ENCODE measurements at regions not wholly inside any gene's neighbourhood (a gene's known extent, or its start where the extent isn't known, plus 50 kb on each side); places are given as distances from the start of the nearest gene placed in this dataset.

DNA sequence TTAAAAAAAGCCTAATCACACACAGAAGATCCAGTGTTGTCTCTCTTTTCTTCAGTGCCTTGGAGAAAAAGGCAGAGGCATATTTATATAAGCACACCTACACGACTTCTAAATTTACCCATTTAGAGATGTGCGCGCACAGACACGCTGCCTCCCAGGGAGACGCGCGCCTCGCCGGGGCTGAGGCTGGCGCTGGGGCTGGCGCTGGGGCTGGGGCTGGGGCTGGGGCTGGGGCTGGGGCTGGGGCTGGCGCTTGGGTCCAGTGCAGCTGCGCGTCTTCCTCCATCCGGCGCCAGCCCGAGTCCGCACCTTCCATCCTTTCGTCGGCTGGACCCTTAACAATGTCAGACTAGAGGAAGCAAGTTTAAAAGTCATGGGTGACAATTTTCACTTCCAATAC is 118.4 kb upstream of the ARID2 start:
- DNase-seq (ENCODE audit: low spot score in 2 of 2), result no peak
- H3K4me1 ChIP-seq, result peaks cover 0 to 12% (median 0%) of the 10 kb centered on the region in 4 donors
- H3K27me3 ChIP-seq, result peaks cover 0 to 4% of the 10 kb centered on the region in 2 donors
- TF ChIP-seq POLR2A (IDR thresholded peaks at IDR 0.05), result no peak
- TF ChIP-seq, protein P1, sequence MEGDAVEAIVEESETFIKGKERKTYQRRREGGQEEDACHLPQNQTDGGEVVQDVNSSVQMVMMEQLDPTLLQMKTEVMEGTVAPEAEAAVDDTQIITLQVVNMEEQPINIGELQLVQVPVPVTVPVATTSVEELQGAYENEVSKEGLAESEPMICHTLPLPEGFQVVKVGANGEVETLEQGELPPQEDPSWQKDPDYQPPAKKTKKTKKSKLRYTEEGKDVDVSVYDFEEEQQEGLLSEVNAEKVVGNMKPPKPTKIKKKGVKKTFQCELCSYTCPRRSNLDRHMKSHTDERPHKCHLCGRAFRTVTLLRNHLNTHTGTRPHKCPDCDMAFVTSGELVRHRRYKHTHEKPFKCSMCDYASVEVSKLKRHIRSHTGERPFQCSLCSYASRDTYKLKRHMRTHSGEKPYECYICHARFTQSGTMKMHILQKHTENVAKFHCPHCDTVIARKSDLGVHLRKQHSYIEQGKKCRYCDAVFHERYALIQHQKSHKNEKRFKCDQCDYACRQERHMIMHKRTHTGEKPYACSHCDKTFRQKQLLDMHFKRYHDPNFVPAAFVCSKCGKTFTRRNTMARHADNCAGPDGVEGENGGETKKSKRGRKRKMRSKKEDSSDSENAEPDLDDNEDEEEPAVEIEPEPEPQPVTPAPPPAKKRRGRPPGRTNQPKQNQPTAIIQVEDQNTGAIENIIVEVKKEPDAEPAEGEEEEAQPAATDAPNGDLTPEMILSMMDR (IDR thresholded peaks at IDR 0.05), result no peak
- TF ChIP-seq EP300 (IDR thresholded peaks at IDR 0.05), result no peak
- no peak overlapping the region for H3K27ac ChIP-seq
- H3K36me3 ChIP-seq, result no peaks in the 10 kb centered on the region
- whole genome bisulfite sequencing, 2 donors, result 16 to 29% methylated on average over 17 to 18 of the region's 20 CpGs
- no peak overlapping the region for H3K4me3 ChIP-seq
- peaks cover 0 to 1% (median 0%) of the 10 kb centered on the region in 4 donors for H3K9me3 ChIP-seq

- TF ChIP-seq EP300 (IDR thresholded peaks at IDR 0.05), result no peak
- DNase-seq (ENCODE audit: low spot score in 2 of 2), result no peak
- Histone ChIP-seq H3K27me3 (peaks cover 0 to 4% of the 10 kb centered on the region in 2 donors), H3K4me1 (peaks cover 0 to 12% (median 0%) of the 10 kb centered on the region in 4 donors), H3K4me3 (no peak overlapping the region), H3K36me3 (no peaks in the 10 kb centered on the region), H3K27ac (no peak overlapping the region), H3K9me3 (no peaks in the 10 kb centered on the region)
- 72 to 80% methylated on average over 5 of the region's 5 CpGs for WGBS, 2 donors
These were observed 118.0 kb upstream of the ARID2 start for GRCh38 chr12:45611495-45611894.

- DNase-seq (ENCODE audit: low spot score in 2 of 2), result no peak
- TF ChIP-seq POLR2A (IDR thresholded peaks at IDR 0.05) (no peak), EP300 (IDR thresholded peaks at IDR 0.05) (no peak)
- TF ChIP-seq, protein P1 (IDR thresholded peaks at IDR 0.05), result no peak
- 93 to 94% methylated on average over 7 of the region's 7 CpGs for WGBS, 2 donors
These were observed 117.3 kb upstream of the ARID2 start for GRCh38 chr12:45612044-45612794.

DNA sequence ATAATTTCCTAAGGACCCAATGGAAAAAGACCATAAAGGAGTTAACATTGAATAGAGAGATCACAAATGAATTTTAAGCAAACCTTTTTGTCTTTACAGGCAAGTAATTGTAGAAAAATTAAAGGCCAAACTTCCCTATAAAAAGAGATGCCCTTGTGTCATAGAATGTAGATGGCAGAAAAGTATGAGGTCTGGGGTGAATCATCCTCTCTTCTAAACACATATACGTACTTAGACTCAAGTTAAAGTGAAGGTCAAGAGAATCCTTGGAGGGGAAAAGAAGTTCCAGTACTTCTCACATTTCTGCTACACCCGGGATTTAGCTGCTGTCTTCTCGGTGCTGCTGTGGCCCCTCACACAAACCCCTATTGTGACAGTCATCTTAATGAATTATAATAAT is 116.2 kb upstream of the ARID2 start:
- no peak for DNase-seq (ENCODE audit: low spot score in 2 of 2)
- 52 to 56% methylated on average over 3 of the region's 3 CpGs for WGBS, 2 donors
- Histone ChIP-seq H3K27ac (no peak overlapping the region), H3K27me3 (peaks cover 0 to 4% of the 10 kb centered on the region in 2 donors), H3K9me3 (no peaks in the 10 kb centered on the region), H3K4me3 (no peak overlapping the region), H3K36me3 (no peaks in the 10 kb centered on the region), H3K4me1 (peaks cover 0 to 12% (median 0%) of the 10 kb centered on the region in 4 donors)
- no peak for TF ChIP-seq EP300 (IDR thresholded peaks at IDR 0.05)
- no peak for TF ChIP-seq POLR2A (IDR thresholded peaks at IDR 0.05)
- TF ChIP-seq, protein P1 (IDR thresholded peaks at IDR 0.05), result no peak

More at GRCh38 chr12:45612044-45612794, 117.3 kb upstream of the ARID2 start:
- H3K27me3 ChIP-seq, result peaks cover 0 to 4% of the 10 kb centered on the region in 2 donors
- no peak overlapping the region for H3K4me3 ChIP-seq
- no peaks in the 10 kb centered on the region for H3K9me3 ChIP-seq
- no peak overlapping the region for H3K27ac ChIP-seq
- peaks cover 0 to 12% (median 0%) of the 10 kb centered on the region in 4 donors for H3K4me1 ChIP-seq
- H3K36me3 ChIP-seq, result no peaks in the 10 kb centered on the region

GRCh38 chr12:45613855-45614254 is 115.7 kb upstream of the ARID2 start:
- peaks cover 0 to 4% of the 10 kb centered on the region in 2 donors for H3K27me3 ChIP-seq
- DNase-seq (ENCODE audit: low spot score in 2 of 2), result no peak
- H3K9me3 ChIP-seq, result no peaks in the 10 kb centered on the region
- WGBS, 2 donors, result 73 to 78% methylated on average over 2 of the region's 2 CpGs
- H3K4me3 ChIP-seq, result no peak overlapping the region
- no peak overlapping the region for H3K27ac ChIP-seq
- H3K36me3 ChIP-seq, result no peaks in the 10 kb centered on the region
- H3K4me1 ChIP-seq, result peaks cover 0 to 12% (median 0%) of the 10 kb centered on the region in 4 donors
- TF ChIP-seq POLR2A (IDR thresholded peaks at IDR 0.05), result no peak
- TF ChIP-seq, protein P1 (IDR thresholded peaks at IDR 0.05), result no peak
- TF ChIP-seq EP300 (IDR thresholded peaks at IDR 0.05), result no peak

All from tibial nerve (tissue), 4 donors.